Fibroblast of villous mesenchyme (primary cell): ENCODE measurements at regions not wholly inside any gene's neighbourhood (a gene's known extent, or its start where the extent isn't known, plus 50 kb on each side); places are given as distances from the start of the nearest gene placed in this dataset.

Experiments
- DNase-seq: peaks from one replicate; pipeline ENCODE4 v3.0.0-alpha.2; 2010; ENCODE audit warnings: low read depth
- H3K4me3 ChIP-seq: 2 replicates; pipeline ENCODE4 v1.5.1; 2011; ENCODE audit warnings: low read depth, mild to moderate bottlenecking, low read length
- CTCF ChIP-seq: IDR thresholded peaks from 2 replicates; pipeline ENCODE4 v1.5.1; 2012; ENCODE audit warnings: low read depth, mild to moderate bottlenecking, low read length; ENCODE audit not compliant: insufficient read depth

GRCh38 chr3:18513091-18513490 is 88.0 kb upstream of the SATB1 start:
- no peak for TF ChIP-seq CTCF
- H3K4me3 ChIP-seq, result no peak overlapping the region
- no peak for DNase-seq

- DNase-seq, result no peak
- H3K4me3 ChIP-seq, result no peak overlapping the region
- TF ChIP-seq CTCF, result no peak
Measured at GRCh38 chr3:18512007-18512406, 86.9 kb upstream of the SATB1 start.

GRCh38 chr3:18510947-18511346 is 85.8 kb upstream of the SATB1 start:
- no peak for TF ChIP-seq CTCF
- no peak for DNase-seq
- H3K4me3 ChIP-seq, result no peak overlapping the region

- TF ChIP-seq CTCF, result no peak
Measured at GRCh38 chr3:18507333-18507732, 82.2 kb upstream of the SATB1 start.

GRCh38 chr3:18505056-18505455 is 79.9 kb upstream of the SATB1 start:
- no peak overlapping the region for H3K4me3 ChIP-seq
- no peak for TF ChIP-seq CTCF
- DNase-seq, result no peak

More at GRCh38 chr3:18507333-18507732, 82.2 kb upstream of the SATB1 start:
- no peak overlapping the region for H3K4me3 ChIP-seq
- DNase-seq, result no peak

GRCh38 chr3:18501679-18502343 is 76.7 kb upstream of the SATB1 start:
- TF ChIP-seq CTCF, result no peak
- DNase-seq, result no peak
- H3K4me3 ChIP-seq, result no peak overlapping the region

- no peak overlapping the region for H3K4me3 ChIP-seq
- TF ChIP-seq CTCF, result no peak
- no peak for DNase-seq
Measured at GRCh38 chr3:18500322-18500721, 75.2 kb upstream of the SATB1 start.
